ENCODE measurements at regions not wholly inside any gene's neighbourhood (a gene's known extent, or its start where the extent isn't known, plus 50 kb on each side); places are given as distances from the start of the nearest gene placed in this dataset.

- TF ChIP-seq, protein P1, sequence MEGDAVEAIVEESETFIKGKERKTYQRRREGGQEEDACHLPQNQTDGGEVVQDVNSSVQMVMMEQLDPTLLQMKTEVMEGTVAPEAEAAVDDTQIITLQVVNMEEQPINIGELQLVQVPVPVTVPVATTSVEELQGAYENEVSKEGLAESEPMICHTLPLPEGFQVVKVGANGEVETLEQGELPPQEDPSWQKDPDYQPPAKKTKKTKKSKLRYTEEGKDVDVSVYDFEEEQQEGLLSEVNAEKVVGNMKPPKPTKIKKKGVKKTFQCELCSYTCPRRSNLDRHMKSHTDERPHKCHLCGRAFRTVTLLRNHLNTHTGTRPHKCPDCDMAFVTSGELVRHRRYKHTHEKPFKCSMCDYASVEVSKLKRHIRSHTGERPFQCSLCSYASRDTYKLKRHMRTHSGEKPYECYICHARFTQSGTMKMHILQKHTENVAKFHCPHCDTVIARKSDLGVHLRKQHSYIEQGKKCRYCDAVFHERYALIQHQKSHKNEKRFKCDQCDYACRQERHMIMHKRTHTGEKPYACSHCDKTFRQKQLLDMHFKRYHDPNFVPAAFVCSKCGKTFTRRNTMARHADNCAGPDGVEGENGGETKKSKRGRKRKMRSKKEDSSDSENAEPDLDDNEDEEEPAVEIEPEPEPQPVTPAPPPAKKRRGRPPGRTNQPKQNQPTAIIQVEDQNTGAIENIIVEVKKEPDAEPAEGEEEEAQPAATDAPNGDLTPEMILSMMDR (IDR thresholded peaks at IDR 0.05) = no peak
- no peak for TF ChIP-seq ZFX (IDR thresholded peaks at IDR 0.05; ENCODE audit: borderline replicate concordance)
These were observed 209.8 kb upstream of the GJE1 start for GRCh38 chr6:141922898-141923297.
